ENCODE measurements at regions not wholly inside any gene's neighbourhood (a gene's known extent, or its start where the extent isn't known, plus 50 kb on each side); places are given as distances from the start of the nearest gene placed in this dataset.
"Not testable (repeated sequence)": the region's sequence is repeated elsewhere in the genome, so short reads cannot be mapped to it uniquely, and the experiment has no call there.

- H3K27me3 Mint-ChIP-seq (ENCODE audit: unreplicated experiment) = peaks cover 41% of the 10 kb centered on the region
- H3K4me3 Mint-ChIP-seq (ENCODE audit: unreplicated experiment) = no peak overlapping the region
- TF ChIP-seq CTCF (IDR thresholded peaks at IDR 0.05) = no peak
- no peak overlapping the region for H3K27ac Mint-ChIP-seq (ENCODE audit: unreplicated experiment)
- no peaks in the 10 kb centered on the region for H3K36me3 Mint-ChIP-seq (ENCODE audit: unreplicated experiment)
- no peak for DNase-seq (ENCODE audit: extremely low spot score, unreplicated experiment)
- no peaks in the 10 kb centered on the region for H3K9me3 Mint-ChIP-seq (ENCODE audit: unreplicated experiment)
- H3K4me1 Mint-ChIP-seq (ENCODE audit: unreplicated experiment) = no peaks in the 10 kb centered on the region
Measured at GRCh38 chr7:25459057-25459456, 230.8 kb upstream of the NPVF start.

- Mint-ChIP-seq H3K4me1 (ENCODE audit: unreplicated experiment) (no peaks in the 10 kb centered on the region), H3K4me3 (ENCODE audit: unreplicated experiment) (no peak overlapping the region), H3K27ac (ENCODE audit: unreplicated experiment) (no peak overlapping the region), H3K9me3 (ENCODE audit: unreplicated experiment) (no peaks in the 10 kb centered on the region), H3K36me3 (ENCODE audit: unreplicated experiment) (no peaks in the 10 kb centered on the region), H3K27me3 (ENCODE audit: unreplicated experiment) (peaks cover 41% of the 10 kb centered on the region)
- no peak for DNase-seq (ENCODE audit: extremely low spot score, unreplicated experiment)
- TF ChIP-seq CTCF (IDR thresholded peaks at IDR 0.05) = no peak
Measured at GRCh38 chr7:25460433-25460832, 232.1 kb upstream of the NPVF start.

DNA sequence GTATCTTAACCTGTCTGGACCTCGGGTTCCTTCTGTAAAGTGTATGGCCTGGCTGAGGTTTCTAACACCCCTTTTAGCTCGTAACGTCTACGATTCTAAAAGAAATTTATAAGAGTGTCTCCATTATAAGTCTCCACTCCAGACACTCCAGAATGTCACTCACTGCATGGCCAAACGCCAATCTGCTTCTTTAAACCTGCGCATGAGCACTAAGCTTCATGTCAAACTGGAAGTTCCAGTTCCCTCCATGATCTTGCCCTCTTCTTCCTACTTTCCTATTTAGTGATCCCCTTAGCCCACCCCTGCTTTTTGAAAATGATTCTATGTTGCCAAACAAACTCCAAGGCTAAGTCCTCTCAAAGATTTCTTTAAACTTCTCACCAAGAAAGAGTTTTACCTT, 241.4 kb upstream of the NPVF start:
- H3K9me3 Mint-ChIP-seq (ENCODE audit: unreplicated experiment) = no peaks in the 10 kb centered on the region
- no peaks in the 10 kb centered on the region for H3K36me3 Mint-ChIP-seq (ENCODE audit: unreplicated experiment)
- no peak for DNase-seq (ENCODE audit: extremely low spot score, unreplicated experiment)
- H3K27me3 Mint-ChIP-seq (ENCODE audit: unreplicated experiment) = peaks cover 36% of the 10 kb centered on the region
- H3K4me3 Mint-ChIP-seq (ENCODE audit: unreplicated experiment) = no peak overlapping the region
- H3K27ac Mint-ChIP-seq (ENCODE audit: unreplicated experiment) = no peak overlapping the region
- H3K4me1 Mint-ChIP-seq (ENCODE audit: unreplicated experiment) = no peaks in the 10 kb centered on the region
- no peak for TF ChIP-seq CTCF (IDR thresholded peaks at IDR 0.05)

DNA sequence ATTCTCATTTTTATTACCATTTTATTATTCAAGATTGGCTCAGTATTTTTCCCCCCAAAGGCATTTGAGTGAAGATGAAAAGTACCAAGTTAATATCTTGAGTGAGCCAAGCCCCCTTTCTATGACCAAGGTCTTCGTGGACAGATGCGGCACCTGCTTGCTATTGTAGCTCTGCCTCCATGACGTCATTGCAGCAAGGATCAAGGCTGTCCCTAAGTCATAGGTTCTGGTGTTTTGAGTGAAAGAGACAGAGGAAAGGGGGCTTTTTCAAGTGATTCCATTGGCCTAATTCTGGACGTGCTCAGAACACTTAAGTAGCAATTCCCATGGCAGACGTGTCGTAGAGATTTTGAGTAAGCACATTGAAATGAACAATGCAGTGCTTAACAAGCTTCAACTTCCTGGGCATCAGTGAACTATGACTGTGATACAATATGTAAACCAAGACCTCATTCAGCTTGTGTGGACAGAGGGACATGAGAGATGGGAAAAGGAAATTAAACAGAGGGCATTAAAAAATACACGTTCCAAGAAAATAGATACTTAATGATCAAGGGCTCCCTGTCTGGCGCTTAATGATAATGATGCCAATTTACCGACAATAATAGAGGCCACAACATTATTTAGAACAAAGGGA, 248.7 kb upstream of the NPVF start:
- H3K27ac Mint-ChIP-seq (ENCODE audit: unreplicated experiment) = no peak overlapping the region
- H3K27me3 Mint-ChIP-seq (ENCODE audit: unreplicated experiment) = peaks cover 39% of the 10 kb centered on the region
- no peaks in the 10 kb centered on the region for H3K9me3 Mint-ChIP-seq (ENCODE audit: unreplicated experiment)
- no peak for TF ChIP-seq CTCF (IDR thresholded peaks at IDR 0.05)
- no peaks in the 10 kb centered on the region for H3K36me3 Mint-ChIP-seq (ENCODE audit: unreplicated experiment)
- DNase-seq (ENCODE audit: extremely low spot score, unreplicated experiment) = no peak
- no peak overlapping the region for H3K4me3 Mint-ChIP-seq (ENCODE audit: unreplicated experiment)
- no peaks in the 10 kb centered on the region for H3K4me1 Mint-ChIP-seq (ENCODE audit: unreplicated experiment)

DNA sequence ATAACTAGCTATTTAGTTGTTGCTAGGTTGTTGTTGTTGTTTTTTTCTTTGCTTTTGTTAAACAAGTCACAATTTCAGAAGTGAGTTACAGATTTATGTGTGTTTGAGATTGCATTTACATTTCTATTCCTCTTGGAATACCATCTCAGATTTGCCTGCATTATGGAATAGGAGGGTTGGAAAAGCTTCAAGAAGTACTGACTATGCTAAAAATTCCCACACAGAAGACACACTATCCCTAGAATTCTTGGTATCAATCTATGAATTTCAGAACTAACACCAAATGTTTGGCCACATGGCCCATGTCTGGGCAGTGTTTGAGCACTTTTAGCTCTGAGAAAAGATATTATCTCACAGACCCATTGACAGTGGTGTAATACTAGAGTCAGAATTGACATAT, 249.9 kb upstream of the NPVF start:
- H3K9me3 Mint-ChIP-seq (ENCODE audit: unreplicated experiment); H3K4me3 Mint-ChIP-seq (ENCODE audit: unreplicated experiment); H3K4me1 Mint-ChIP-seq (ENCODE audit: unreplicated experiment); DNase-seq (ENCODE audit: extremely low spot score, unreplicated experiment); H3K27ac Mint-ChIP-seq (ENCODE audit: unreplicated experiment); H3K36me3 Mint-ChIP-seq (ENCODE audit: unreplicated experiment): not testable (repeated sequence)
- H3K27me3 Mint-ChIP-seq (ENCODE audit: unreplicated experiment) = peaks cover 28% of the 10 kb centered on the region

DNA sequence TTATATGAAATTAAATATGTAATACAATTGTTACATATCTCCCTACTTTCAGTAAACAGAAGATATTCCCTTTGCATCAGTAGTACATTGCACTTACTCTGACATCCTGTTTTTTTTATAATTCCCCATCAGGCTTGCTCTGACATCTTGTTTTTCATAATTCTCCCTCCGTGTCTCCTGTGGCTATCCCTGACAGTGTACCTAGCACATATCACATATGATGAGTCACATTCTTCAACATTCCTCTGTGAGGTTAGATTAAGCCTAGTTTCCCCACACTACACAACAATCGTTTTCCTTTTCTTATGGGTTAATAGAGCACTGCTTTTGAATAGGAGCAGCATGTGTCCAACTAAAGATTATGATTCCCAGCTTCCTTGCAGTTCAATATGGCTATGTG, 250.6 kb upstream of the NPVF start:
- no peak overlapping the region for H3K27ac Mint-ChIP-seq (ENCODE audit: unreplicated experiment)
- DNase-seq (ENCODE audit: extremely low spot score, unreplicated experiment) = no peak
- no peak for TF ChIP-seq CTCF (IDR thresholded peaks at IDR 0.05)
- H3K4me1 Mint-ChIP-seq (ENCODE audit: unreplicated experiment) = no peaks in the 10 kb centered on the region
- H3K4me3 Mint-ChIP-seq (ENCODE audit: unreplicated experiment) = no peak overlapping the region
- H3K36me3 Mint-ChIP-seq (ENCODE audit: unreplicated experiment) = no peaks in the 10 kb centered on the region
- H3K27me3 Mint-ChIP-seq (ENCODE audit: unreplicated experiment) = peaks cover 25% of the 10 kb centered on the region
- H3K9me3 Mint-ChIP-seq (ENCODE audit: unreplicated experiment) = no peaks in the 10 kb centered on the region
